Keratinocyte (primary cell): ENCODE measurements at regions not wholly inside any gene's neighbourhood (a gene's known extent, or its start where the extent isn't known, plus 50 kb on each side); places are given as distances from the start of the nearest gene placed in this dataset.

Experiments
- DNase-seq: peaks from one replicate; pipeline ENCODE4 v3.0.0-alpha.2; 2011; ENCODE audit warnings: low read depth, missing footprints, low spot score
- FAIRE-seq: peaks from 2 replicates; lab custom pipeline; 2011; peaks lifted over from hg19 to GRCh38; lab: Jason Lieb, UNC
- H2AFZ ChIP-seq: 2 replicates; pipeline ENCODE4 v1.6.0; 2012; ENCODE audit warnings: low read length, control low read depth, inconsistent platforms; ENCODE audit not compliant: control insufficient read depth
- H3K27ac ChIP-seq: 2 replicates; pipeline ENCODE4 v1.5.1; 2011; ENCODE audit warnings: low read length; ENCODE audit not compliant: control insufficient read depth, insufficient read depth
- H3K27me3 ChIP-seq: 3 replicates; pipeline ENCODE4 v1.6.0; 2011; ENCODE audit warnings: low read length; ENCODE audit not compliant: control insufficient read depth, insufficient read depth; ENCODE audit errors: extremely low read depth
- H3K36me3 ChIP-seq, 2 experiments: 2 replicates in 1 of 2; 3 replicates in 1 of 2; pipeline ENCODE4 v1.5.1; 2011; ENCODE audit warnings: low read length in 2 of 2, mild to moderate bottlenecking in 1 of 2; ENCODE audit not compliant: control insufficient read depth in 2 of 2, insufficient read depth in 2 of 2; ENCODE audit errors: extremely low read depth in 1 of 2
- H3K4me1 ChIP-seq: 3 replicates; pipeline ENCODE4 v1.5.1; 2011; ENCODE audit warnings: low read length; ENCODE audit not compliant: control insufficient read depth, insufficient read depth; ENCODE audit errors: extremely low read depth
- H3K4me2 ChIP-seq: 3 replicates; pipeline ENCODE4 v1.6.0; 2011; ENCODE audit warnings: low read depth, low read length; ENCODE audit not compliant: control insufficient read depth, insufficient read depth; ENCODE audit errors: extremely low read depth
- H3K4me3 ChIP-seq, 3 experiments: fragments of 200-600 bp in 1 of 3; sonication (generic) in 1 of 3; 2 replicates in 2 of 3; 3 replicates in 1 of 3; pipeline ENCODE4 v1.5.1; 2011 to 2016; ENCODE audit warnings: low read length in 3 of 3, mild to moderate bottlenecking in 3 of 3, control low read depth in 2 of 3, inconsistent platforms in 1 of 3, low read depth in 1 of 3, mixed read lengths in 1 of 3, mixed run types in 1 of 3, moderate library complexity in 1 of 3; ENCODE audit not compliant: control insufficient read depth in 2 of 3, insufficient read depth in 2 of 3; ENCODE audit errors: extremely low read depth in 1 of 3
- H3K79me2 ChIP-seq: 2 replicates; pipeline ENCODE4 v1.6.0; 2012; ENCODE audit warnings: low read length; ENCODE audit not compliant: control insufficient read depth, insufficient read depth
- H3K9ac ChIP-seq: 3 replicates; pipeline ENCODE4 v1.6.0; 2011; ENCODE audit warnings: low read length; ENCODE audit not compliant: control insufficient read depth, insufficient read depth; ENCODE audit errors: extremely low read depth
- H3K9me1 ChIP-seq: 3 replicates; pipeline ENCODE4 v1.6.0; 2011; ENCODE audit warnings: low read length; ENCODE audit not compliant: control insufficient read depth, insufficient read depth; ENCODE audit errors: extremely low read depth
- H3K9me3 ChIP-seq: 2 replicates; pipeline ENCODE4 v1.5.1; 2012; ENCODE audit warnings: low read depth, low read length; ENCODE audit not compliant: control insufficient read depth
- H4K20me1 ChIP-seq: 3 replicates; pipeline ENCODE4 v1.6.0; 2011; ENCODE audit warnings: low read length; ENCODE audit not compliant: control insufficient read depth, insufficient read depth; ENCODE audit errors: extremely low read depth
- CTCF ChIP-seq, 3 experiments: IDR thresholded peaks in 1 of 3; conservative IDR thresholded peaks in 1 of 3; optimal IDR thresholded peaks in 1 of 3; 2 replicates in 2 of 3; 3 replicates in 1 of 3; pipeline versions ENCODE3 to v1.5.1; 2011; ENCODE audit warnings: low read length in 3 of 3, mild to moderate bottlenecking in 3 of 3, moderate library complexity in 2 of 3, control low read depth in 1 of 3, inconsistent platforms in 1 of 3; ENCODE audit not compliant: insufficient read depth in 2 of 3; ENCODE audit errors: extremely low read depth in 1 of 3
- EZH2 ChIP-seq: IDR thresholded peaks from one replicate; pipeline ENCODE4 v1.6.1; 2012; ENCODE audit warnings: inconsistent platforms, mild to moderate bottlenecking, low read length, moderate library complexity
- dilution Hi-C: fragments of 300-500 bp; cut with MboI; formaldehyde crosslinking; loops from one replicate; pipeline ENCODE4 v1.7.0; 2020; ENCODE audit warnings: low sequenced_read_pairs; ENCODE audit not compliant: extremely low pct_ligation_motif_present

- Histone ChIP-seq H3K4me2 (no peak overlapping the region), H3K9me3 (no peaks in the 10 kb centered on the region), H2AFZ (no peak overlapping the region), H3K27me3 (no peaks in the 10 kb centered on the region), H3K4me3 (no peak overlapping the region), H3K79me2 (no peaks in the 10 kb centered on the region), H3K9me1 (no peaks in the 10 kb centered on the region), H3K27ac (no peak overlapping the region), H4K20me1 (no peaks in the 10 kb centered on the region), H3K9ac (no peak overlapping the region), H3K4me1 (no peaks in the 10 kb centered on the region), H3K36me3 (no peaks in the 10 kb centered on the region)
- dilution Hi-C loops = no loop called here
- FAIRE-seq (no peak), DNase-seq (no peak)
- no peak for TF ChIP-seq CTCF (optimal IDR thresholded peaks at IDR 0.05 in 1 of 3, IDR thresholded peaks at IDR 0.05 in 1 of 3, conservative IDR thresholded peaks at IDR 0.05 in 1 of 3; ENCODE audit: extremely low read depth in 1 of 3, insufficient read depth in 2 of 3, low read length in 3 of 3)
- TF ChIP-seq EZH2 = no peak
These were observed 305.2 kb upstream of the TBX18 start for GRCh38 chr6:85069577-85069976.

GRCh38 chr6:85068221-85068620 lies 303.8 kb upstream of the TBX18 start:
- dilution Hi-C loops = no loop called here
- TF ChIP-seq CTCF (optimal IDR thresholded peaks at IDR 0.05 in 1 of 3, IDR thresholded peaks at IDR 0.05 in 1 of 3, conservative IDR thresholded peaks at IDR 0.05 in 1 of 3; ENCODE audit: extremely low read depth in 1 of 3, insufficient read depth in 2 of 3, low read length in 3 of 3) (no peak), EZH2 (no peak)

More at GRCh38 chr6:85068221-85068620, 303.8 kb upstream of the TBX18 start:
- no peak overlapping the region for H3K4me3 ChIP-seq
- H3K4me1 ChIP-seq = no peaks in the 10 kb centered on the region
- H3K27me3 ChIP-seq = no peaks in the 10 kb centered on the region
- H4K20me1 ChIP-seq = no peaks in the 10 kb centered on the region
- no peaks in the 10 kb centered on the region for H3K79me2 ChIP-seq
- no peak overlapping the region for H3K9ac ChIP-seq
- no peaks in the 10 kb centered on the region for H3K9me3 ChIP-seq
- no peak overlapping the region for H3K27ac ChIP-seq
- no peak overlapping the region for H2AFZ ChIP-seq
- FAIRE-seq (no peak), DNase-seq (no peak)
- H3K9me1 ChIP-seq = no peaks in the 10 kb centered on the region
- H3K4me2 ChIP-seq = no peak overlapping the region
- no peaks in the 10 kb centered on the region for H3K36me3 ChIP-seq
